G401 (cell line): ENCODE measurements at regions not wholly inside any gene's neighbourhood (a gene's known extent, or its start where the extent isn't known, plus 50 kb on each side); places are given as distances from the start of the nearest gene placed in this dataset.

Experiments used
- DNase-seq: peaks from one replicate; pipeline ENCODE4 v3.0.0-alpha.2; 2015; ENCODE audit warnings: low spot score
- in situ Hi-C: cut with HindIII; loops from 2 replicates; pipeline ENCODE4 v1.10.0; 2016; ENCODE audit warnings: low sequenced_read_pairs, mixed read lengths

- in situ Hi-C loops = no loop called here
- no peak for DNase-seq
These were observed 125.9 kb upstream of the PROX1 start for GRCh38 chr1:213861841-213862240.

- in situ Hi-C loops = no loop called here
- no peak for DNase-seq
These were observed 123.7 kb upstream of the PROX1 start for GRCh38 chr1:213864091-213864490.

GRCh38 chr1:213868482-213868881, 119.3 kb upstream of the PROX1 start:
- no peak for DNase-seq
- in situ Hi-C loops = no loop called here

- in situ Hi-C loops = no loop called here
- DNase-seq = no peak
These were observed 116.6 kb upstream of the PROX1 start for GRCh38 chr1:213871179-213871578.

- no peak for DNase-seq
- in situ Hi-C loops = no loop called here
These were observed 113.0 kb upstream of the PROX1 start for GRCh38 chr1:213874789-213875188.

- in situ Hi-C loops = no loop called here
- no peak for DNase-seq
These were observed 111.2 kb upstream of the PROX1 start for GRCh38 chr1:213876531-213876930.

- no peak for DNase-seq
- in situ Hi-C loops = no loop called here
These were observed 104.2 kb upstream of the PROX1 start for GRCh38 chr1:213883618-213884017.

- no peak for DNase-seq
- in situ Hi-C loops = no loop called here
These were observed 103.4 kb upstream of the PROX1 start for GRCh38 chr1:213884402-213884801.

GRCh38 chr1:213884942-213885341, 102.8 kb upstream of the PROX1 start:
- in situ Hi-C loops = no loop called here
- DNase-seq = no peak

GRCh38 chr1:213887842-213888241, 99.9 kb upstream of the PROX1 start:
- DNase-seq = no peak
- in situ Hi-C loops = no loop called here

- in situ Hi-C loops = no loop called here
- no peak for DNase-seq
These were observed 95.5 kb upstream of the PROX1 start for GRCh38 chr1:213891989-213892902.

- in situ Hi-C loops = no loop called here
- DNase-seq = no peak
These were observed 89.1 kb upstream of the PROX1 start for GRCh38 chr1:213898684-213899083.

GRCh38 chr1:213899413-213899812, 88.4 kb upstream of the PROX1 start:
- no peak for DNase-seq
- in situ Hi-C loops = no loop called here

- DNase-seq = peak; percentile 5
- in situ Hi-C loops = no loop called here
These were observed 82.4 kb upstream of the PROX1 start for GRCh38 chr1:213905344-213905743.

- DNase-seq = no peak
- in situ Hi-C loops = no loop called here
These were observed 79.3 kb upstream of the PROX1 start for GRCh38 chr1:213908521-213908920.

- no peak for DNase-seq
These were observed 73.4 kb upstream of the PROX1 start for GRCh38 chr1:213914392-213914791.

GRCh38 chr1:213921311-213921710, 66.5 kb upstream of the PROX1 start:
- in situ Hi-C loops = no loop called here
- DNase-seq = no peak

More at GRCh38 chr1:213914392-213914791, 73.4 kb upstream of the PROX1 start:
- in situ Hi-C loops = no loop called here

- DNase-seq = no peak
- in situ Hi-C loops = no loop called here
These were observed 66.1 kb upstream of the PROX1 start for GRCh38 chr1:213921712-213922111.

GRCh38 chr1:213925531-213926182, 62.1 kb upstream of the PROX1 start:
- in situ Hi-C loops = no loop called here
- no peak for DNase-seq

GRCh38 chr1:213927846-213928245, 59.9 kb upstream of the PROX1 start:
- DNase-seq = no peak
- in situ Hi-C loops = no loop called here

GRCh38 chr1:213929398-213929797, 58.4 kb upstream of the PROX1 start:
- no peak for DNase-seq
- in situ Hi-C loops = no loop called here
